ENCODE measurements at regions not wholly inside any gene's neighbourhood (a gene's known extent, or its start where the extent isn't known, plus 50 kb on each side); places are given as distances from the start of the nearest gene placed in this dataset.

GRCh38 chr13:81773263-81773662 lies 1432.3 kb upstream of the SPRY2 start:
- DNase-seq (ENCODE audit: low read depth) = no peak

GRCh38 chr13:81771951-81772350 lies 1431.0 kb upstream of the SPRY2 start:
- DNase-seq (ENCODE audit: low read depth) = no peak

DNA sequence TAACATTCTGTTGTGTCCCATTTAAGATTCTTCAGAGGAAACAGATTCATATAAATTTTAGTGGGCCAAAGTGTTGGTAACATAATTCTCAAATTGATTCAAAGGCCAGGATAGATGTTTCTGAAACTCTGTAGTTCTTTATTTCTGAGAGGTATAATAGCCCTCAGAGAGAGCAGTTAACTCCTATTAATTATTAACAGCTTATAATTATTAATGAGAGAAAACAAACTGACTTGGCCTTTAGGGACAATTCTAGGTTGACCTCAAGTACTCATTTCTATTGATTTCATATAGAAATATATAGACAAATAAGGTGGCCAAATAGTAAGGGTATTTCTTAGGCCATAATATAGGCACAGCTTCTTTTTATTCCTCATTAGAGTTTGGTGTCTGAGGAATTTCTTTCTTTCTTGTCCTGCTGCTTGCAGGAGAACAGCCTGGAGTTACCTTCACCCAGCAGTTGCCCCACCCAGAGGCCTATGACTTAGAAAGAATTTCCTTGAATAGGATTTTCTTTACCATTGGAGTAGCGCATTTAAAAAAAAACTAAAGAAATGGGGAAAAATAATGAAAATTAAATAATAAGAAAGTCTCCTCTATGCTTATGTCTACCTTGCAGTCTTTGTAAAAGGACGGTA lies 1430.1 kb upstream of the SPRY2 start:
- DNase-seq (ENCODE audit: low read depth) = no peak

DNA sequence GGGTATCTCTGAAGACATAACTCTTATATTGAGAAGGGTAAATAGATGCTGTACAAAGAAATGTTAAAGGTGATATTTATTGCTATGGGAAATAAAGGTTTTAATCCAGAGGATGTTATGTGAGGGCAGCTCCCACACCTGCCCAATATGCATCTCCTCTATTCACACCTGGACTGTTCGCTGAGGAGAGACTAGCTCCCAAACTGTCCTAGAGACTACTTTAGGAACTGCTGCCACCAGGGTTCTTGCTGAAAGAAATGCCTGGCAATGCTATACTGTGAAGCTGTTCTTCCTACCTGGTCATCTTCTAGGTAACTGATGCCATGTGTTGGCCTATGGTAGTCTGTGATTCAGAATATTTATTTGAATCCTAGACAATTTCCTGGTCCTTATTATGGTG lies 1421.5 kb upstream of the SPRY2 start:
- no peak for DNase-seq (ENCODE audit: low read depth)

GRCh38 chr13:81760316-81760715 lies 1419.4 kb upstream of the SPRY2 start:
- DNase-seq (ENCODE audit: low read depth) = no peak

GRCh38 chr13:81757348-81757970 lies 1416.5 kb upstream of the SPRY2 start:
- DNase-seq (ENCODE audit: low read depth) = no peak

GRCh38 chr13:81745391-81745790 lies 1404.5 kb upstream of the SPRY2 start:
- no peak for DNase-seq (ENCODE audit: low read depth)

DNA sequence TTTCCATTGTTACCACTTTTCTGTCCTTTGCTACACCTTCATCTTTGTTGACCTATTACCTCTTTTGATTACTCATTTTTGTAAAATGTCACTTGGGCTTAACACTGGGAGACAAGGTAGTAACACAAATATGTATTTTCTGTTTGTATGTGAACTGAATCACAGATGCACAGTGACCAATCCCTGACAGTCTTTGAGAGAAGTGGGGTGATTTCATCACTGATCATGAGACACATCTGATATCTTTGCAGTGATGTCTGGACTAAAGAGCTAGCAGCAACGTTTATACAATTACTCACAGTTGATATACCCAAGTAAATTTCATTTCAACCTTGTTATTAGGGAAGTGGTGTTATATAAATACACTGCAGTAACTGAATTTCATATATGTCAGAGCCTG lies 1397.4 kb upstream of the SPRY2 start:
- DNase-seq (ENCODE audit: low read depth) = no peak

- no peak for DNase-seq (ENCODE audit: low read depth)
Observed at GRCh38 chr13:81726037-81726726, 1385.3 kb upstream of the SPRY2 start.

DNA sequence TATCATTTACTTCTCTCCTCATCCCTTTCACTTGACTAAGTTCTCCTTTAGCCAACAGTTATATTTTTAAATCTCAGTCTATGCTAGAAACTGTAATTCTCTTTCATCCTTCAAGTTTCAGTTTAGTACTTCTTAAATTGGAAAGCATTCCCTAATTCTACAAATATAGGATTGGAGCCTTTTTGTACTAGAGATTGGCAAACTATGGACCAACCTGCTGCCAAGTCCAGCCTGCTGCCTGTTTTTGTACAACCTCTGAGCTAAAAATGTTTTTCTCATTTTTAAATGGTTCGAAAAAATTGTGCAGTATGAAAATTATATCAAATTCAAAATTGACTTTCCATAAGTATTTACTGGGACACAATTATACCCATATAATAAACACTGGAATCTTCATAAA lies 1381.5 kb upstream of the SPRY2 start:
- no peak for DNase-seq (ENCODE audit: low read depth)

DNA sequence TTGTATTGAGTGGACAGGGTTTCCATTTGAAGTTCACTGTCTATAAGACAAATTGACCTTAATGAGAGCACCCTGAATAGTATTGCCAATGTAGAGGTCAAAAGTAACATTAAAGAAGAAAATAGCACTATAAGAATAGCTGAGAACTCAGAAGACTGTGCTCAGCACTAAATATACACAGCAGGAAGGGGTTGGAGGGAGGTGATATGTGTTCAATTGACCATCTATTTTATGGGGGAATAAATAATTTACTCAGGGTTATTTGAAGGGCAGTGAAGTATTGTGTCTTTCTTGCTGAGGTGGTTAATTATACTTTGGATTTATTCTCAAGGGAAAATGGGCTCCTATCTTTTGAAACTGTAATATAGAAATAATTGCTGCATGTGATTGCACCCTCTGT lies 1380.5 kb upstream of the SPRY2 start:
- no peak for DNase-seq (ENCODE audit: low read depth)

DNA sequence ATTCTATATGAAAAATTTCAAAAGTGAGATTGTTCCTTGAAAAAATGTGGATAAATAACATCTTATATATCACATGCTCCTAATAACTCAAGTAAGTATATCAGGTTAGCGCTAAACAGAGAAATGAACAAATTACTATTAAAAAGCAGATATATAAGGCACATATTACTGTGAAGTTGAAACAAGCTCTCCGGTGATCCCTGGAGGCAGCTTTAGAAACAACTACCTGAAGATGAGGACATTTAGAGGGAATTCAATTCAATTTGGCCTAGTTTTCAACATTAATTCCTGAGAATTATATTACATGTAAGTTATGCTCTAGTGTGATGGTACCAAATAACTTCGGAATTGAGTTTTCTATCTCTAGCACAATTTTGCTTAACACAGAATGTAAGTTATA lies 1373.6 kb upstream of the SPRY2 start:
- DNase-seq (ENCODE audit: low read depth) = no peak

- DNase-seq (ENCODE audit: low read depth) = no peak
Observed at GRCh38 chr13:81713201-81713600, 1372.3 kb upstream of the SPRY2 start.

DNA sequence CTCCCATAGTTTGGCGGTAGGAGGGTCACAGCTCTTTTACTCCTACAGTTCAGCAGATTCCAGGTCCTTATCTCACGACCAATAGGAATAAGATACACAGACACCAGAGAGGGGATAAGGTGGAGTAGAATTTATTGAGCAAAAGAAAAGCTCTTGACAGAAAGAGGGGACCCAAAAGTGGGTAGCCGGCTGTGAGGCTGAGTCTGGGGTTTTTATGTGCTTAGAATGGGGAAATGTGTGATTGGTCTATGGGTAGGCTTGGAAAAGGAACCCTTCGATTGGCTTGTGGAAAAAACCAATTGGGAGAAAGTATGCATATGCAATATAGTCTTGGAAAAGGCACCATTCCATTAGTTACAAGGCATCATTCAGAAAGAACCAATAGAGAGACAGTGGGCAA lies 1356.9 kb upstream of the SPRY2 start:
- DNase-seq (ENCODE audit: low read depth) = no peak

DNA sequence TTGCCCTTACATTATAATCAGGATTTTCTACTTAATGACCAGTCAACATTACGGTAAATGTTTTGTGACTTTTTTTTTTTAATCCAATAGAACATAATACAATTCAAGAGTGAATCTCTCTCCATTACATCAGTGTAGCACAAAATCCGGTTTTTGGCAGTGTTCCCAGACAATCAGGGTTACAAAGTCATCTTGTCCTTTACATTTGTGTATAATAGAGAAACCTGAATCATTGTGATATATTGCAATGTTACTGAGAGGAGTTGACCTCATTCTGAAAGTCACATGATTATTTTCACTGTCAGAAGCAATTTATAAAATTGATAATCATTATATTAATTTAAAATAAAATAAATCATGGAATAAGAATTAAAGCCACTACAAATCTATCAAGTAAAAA lies 1346.0 kb upstream of the SPRY2 start:
- no peak for DNase-seq (ENCODE audit: low read depth)

DNA sequence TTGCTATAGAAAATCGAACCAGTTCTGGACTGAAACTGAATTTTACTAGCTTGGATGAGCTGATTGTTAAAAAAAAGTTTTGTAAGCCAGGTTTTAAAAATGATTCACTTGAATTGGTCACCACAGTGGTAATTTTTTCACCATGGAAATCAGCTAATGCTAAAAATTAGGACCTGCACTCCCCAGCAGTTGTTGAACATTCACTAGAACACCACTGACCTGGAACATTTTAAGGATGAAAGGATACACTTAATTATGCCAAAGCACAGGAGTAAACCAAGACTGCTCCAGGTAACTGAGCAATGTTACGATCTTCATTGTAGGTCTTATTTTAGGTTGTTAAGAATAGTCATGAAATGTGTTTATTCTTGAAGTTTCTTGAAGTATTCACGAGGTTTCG lies 1342.6 kb upstream of the SPRY2 start:
- DNase-seq (ENCODE audit: low read depth) = no peak

DNA sequence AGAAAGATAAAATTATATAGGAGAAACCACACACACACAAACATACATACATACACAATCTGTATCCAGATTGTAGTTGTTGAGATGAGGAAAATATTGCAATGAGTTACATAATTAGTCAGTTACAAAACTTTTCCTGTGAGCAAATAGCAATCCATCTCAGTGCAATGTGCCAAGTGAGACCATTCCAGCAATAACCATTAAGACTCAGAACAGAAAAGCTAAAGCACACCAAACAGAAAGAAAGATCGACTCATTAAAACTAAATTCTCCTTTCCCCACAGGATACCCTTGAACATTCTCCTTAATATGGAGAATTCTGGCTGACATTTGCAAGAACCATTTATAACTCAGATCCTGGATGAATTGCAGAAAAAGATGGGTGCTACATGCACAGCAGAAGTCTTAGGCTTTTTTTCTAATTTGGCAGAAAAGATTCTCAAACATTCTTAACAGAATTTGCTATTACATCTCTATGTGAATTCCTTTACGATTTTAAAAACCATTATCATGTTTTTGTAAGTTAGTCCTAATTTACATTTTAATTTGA lies 1341.2 kb upstream of the SPRY2 start:
- DNase-seq (ENCODE audit: low read depth) = no peak

GRCh38 chr13:81677857-81678256 lies 1336.9 kb upstream of the SPRY2 start:
- no peak for DNase-seq (ENCODE audit: low read depth)

DNA sequence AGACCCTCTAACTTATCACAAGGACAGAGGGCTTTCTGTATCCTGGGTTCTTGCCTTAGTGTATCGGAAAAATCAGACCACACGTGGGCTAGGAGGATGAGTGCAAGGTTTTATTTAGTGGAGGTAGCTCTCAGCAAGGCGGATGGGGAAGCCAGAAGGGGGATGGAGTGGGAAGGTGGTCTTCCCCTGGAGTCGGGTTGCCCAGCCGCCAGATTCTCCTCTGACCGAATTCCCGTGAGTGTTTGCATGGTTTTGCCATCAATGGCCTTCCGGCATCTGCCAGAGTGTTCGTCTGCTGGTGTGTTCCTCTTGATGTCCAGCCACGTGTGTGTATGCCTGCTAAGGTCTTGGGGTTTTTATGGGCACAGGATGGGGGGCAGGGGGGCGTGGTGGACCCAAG lies 1335.1 kb upstream of the SPRY2 start:
- DNase-seq (ENCODE audit: low read depth) = no peak

DNA sequence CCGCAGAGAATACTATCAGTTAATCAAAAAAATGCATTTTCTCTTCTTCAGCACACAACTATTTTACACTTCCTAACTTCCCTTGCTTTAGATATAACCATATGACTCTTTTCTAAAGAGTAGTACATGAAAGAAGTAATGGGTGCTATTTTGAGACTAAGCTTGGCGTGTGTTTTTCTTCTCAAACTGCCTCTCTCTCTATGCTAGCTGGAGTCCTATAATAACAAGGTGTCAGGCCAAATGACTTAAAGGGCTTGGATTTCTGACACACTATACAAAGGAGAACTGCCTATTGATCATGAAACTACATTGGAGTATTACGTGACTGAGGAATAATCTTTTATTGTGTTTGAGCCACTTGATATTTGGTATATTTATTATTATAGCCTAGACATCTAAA lies 1330.1 kb upstream of the SPRY2 start:
- no peak for DNase-seq (ENCODE audit: low read depth)

DNA sequence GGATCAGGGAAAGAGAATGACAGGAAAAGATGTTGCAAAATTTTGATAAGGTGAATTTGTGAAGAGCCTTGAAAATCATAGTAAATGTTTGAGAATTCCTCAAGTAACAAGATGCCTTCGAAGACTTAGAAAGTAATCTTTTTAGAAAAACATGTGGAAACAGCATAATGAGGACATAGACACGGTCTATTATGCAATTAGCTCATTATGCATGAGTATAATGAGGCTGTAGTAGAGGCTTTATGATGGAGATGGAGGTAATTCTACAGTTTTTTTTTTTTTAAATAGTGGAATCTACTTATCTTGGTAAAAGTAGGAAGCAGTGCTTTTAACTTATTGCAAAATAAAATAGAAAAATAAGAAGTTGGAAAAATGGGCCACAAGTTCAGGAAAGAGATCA lies 1329.1 kb upstream of the SPRY2 start:
- DNase-seq (ENCODE audit: low read depth) = no peak

- no peak for DNase-seq (ENCODE audit: low read depth)
Observed at GRCh38 chr13:81664872-81665271, 1323.9 kb upstream of the SPRY2 start.

GRCh38 chr13:81659984-81660383 lies 1319.1 kb upstream of the SPRY2 start:
- no peak for DNase-seq (ENCODE audit: low read depth)
